Neural progenitor cell (in vitro differentiated cells): ENCODE measurements at regions not wholly inside any gene's neighbourhood (a gene's known extent, or its start where the extent isn't known, plus 50 kb on each side); places are given as distances from the start of the nearest gene placed in this dataset.

Experiments used
- DNase-seq: peaks from one replicate; pipeline ENCODE4 v3.0.0-alpha.2; 2016; ENCODE audit warnings: low spot score
- H2AFZ ChIP-seq: fragments of 200-600 bp; sonication (generic); replicated peaks from 2 replicates; pipeline ENCODE4 v1.6.1; 2016; ENCODE audit warnings: antibody characterized with exemption
- H3F3A ChIP-seq: fragments of 200-600 bp; sonication (generic); 2 replicates; pipeline ENCODE4 v1.6.1; 2016; ENCODE audit warnings: antibody characterized with exemption, low read depth
- H3K27ac ChIP-seq: fragments of 200-600 bp; sonication (generic); 2 replicates; pipeline ENCODE4 v1.5.1; 2016; ENCODE audit warnings: mild to moderate bottlenecking
- H3K27me3 ChIP-seq: fragments of 200-600 bp; sonication (generic); 2 replicates; pipeline ENCODE4 v1.6.1; 2016; ENCODE audit warnings: mild to moderate bottlenecking, moderate library complexity
- H3K36me3 ChIP-seq: fragments of 200-600 bp; sonication (generic); 2 replicates; pipeline ENCODE4 v1.5.1; 2016
- H3K4me1 ChIP-seq: fragments of 200-600 bp; sonication (generic); 2 replicates; pipeline ENCODE4 v1.6.1; 2016; ENCODE audit warnings: mixed run types
- H3K4me2 ChIP-seq: fragments of 200-600 bp; sonication (generic); 2 replicates; pipeline ENCODE4 v1.6.1; 2016
- H3K4me3 ChIP-seq: fragments of 200-600 bp; sonication (generic); 2 replicates; pipeline ENCODE4 v1.5.1; 2016
- H3K79me2 ChIP-seq: fragments of 200-600 bp; sonication (generic); 2 replicates; pipeline ENCODE4 v1.6.1; 2016; ENCODE audit warnings: low read depth
- H3K9ac ChIP-seq: fragments of 200-600 bp; sonication (generic); 2 replicates; pipeline ENCODE4 v1.6.1; 2016
- H3K9me3 ChIP-seq: fragments of 200-600 bp; sonication (generic); 2 replicates; pipeline ENCODE4 v1.5.1; 2016; ENCODE audit warnings: low read depth
- H4K20me1 ChIP-seq: fragments of 200-600 bp; sonication (generic); 2 replicates; pipeline ENCODE4 v1.6.1; 2016; ENCODE audit warnings: low read depth
- H3K27ac Mint-ChIP-seq: 3 replicates; pipeline ENCODE4 v1.8.0; 2021; ENCODE audit warnings: mixed read lengths
- H3K27me3 Mint-ChIP-seq: 2 replicates; pipeline ENCODE4 v1.8.0; 2022; ENCODE audit warnings: low read depth, mild to moderate bottlenecking, inconsistent platforms, moderate library complexity, mixed read lengths; ENCODE audit not compliant: insufficient read depth
- H3K36me3 Mint-ChIP-seq: 3 replicates; pipeline ENCODE4 v1.8.0; 2021; ENCODE audit warnings: mixed read lengths
- H3K4me1 Mint-ChIP-seq: 3 replicates; pipeline ENCODE4 v1.8.0; 2021; ENCODE audit warnings: mixed read lengths
- H3K4me3 Mint-ChIP-seq: 3 replicates; pipeline ENCODE4 v1.8.0; 2021; ENCODE audit warnings: mild to moderate bottlenecking, moderate library complexity, mixed read lengths
- H3K9me3 Mint-ChIP-seq: 3 replicates; pipeline ENCODE4 v1.8.0; 2020; ENCODE audit warnings: mixed read lengths
- CTCF ChIP-seq: fragments of 200-600 bp; sonication (generic); IDR thresholded peaks from 2 replicates; pipeline ENCODE4 v1.5.1; 2017; ENCODE audit warnings: antibody characterized with exemption, mild to moderate bottlenecking
- EZH2 ChIP-seq: fragments of 200-600 bp; sonication (generic); IDR thresholded peaks from 2 replicates; pipeline ENCODE4 v1.6.1; 2017; ENCODE audit warnings: antibody characterized with exemption, mild to moderate bottlenecking, moderate library complexity
- EZH2phosphoT487 ChIP-seq: fragments of 200-600 bp; sonication (generic); IDR thresholded peaks from 2 replicates; pipeline ENCODE4 v1.6.1; 2017; ENCODE audit warnings: antibody characterized with exemption

DNA sequence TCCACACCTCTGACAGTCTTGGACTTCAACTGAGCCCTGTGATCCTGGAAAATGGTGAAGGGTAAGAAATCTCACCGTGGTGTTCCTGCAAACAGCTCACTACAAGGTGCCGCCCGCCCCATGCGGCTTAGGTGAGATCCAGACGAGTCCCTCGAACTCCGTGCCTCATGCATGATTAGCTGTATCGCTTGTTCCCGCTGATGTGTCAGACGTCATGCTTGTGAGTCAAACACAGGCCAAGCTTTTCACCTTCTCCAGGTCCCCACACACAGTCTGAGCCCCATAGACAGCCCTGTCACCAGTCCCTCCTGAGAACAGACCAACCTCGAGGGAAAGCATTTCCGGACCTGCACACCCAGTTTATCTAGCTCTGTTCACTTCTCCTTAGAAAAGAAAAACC is 740.5 kb downstream of the GALR1 start:
- H3K36me3 ChIP-seq: no peaks in the 10 kb centered on the region
- no peak overlapping the region for H3K4me2 ChIP-seq
- no peaks in the 10 kb centered on the region for H3K27me3 ChIP-seq
- no peaks in the 10 kb centered on the region for H3K9me3 ChIP-seq
- H4K20me1 ChIP-seq: no peaks in the 10 kb centered on the region
- Mint-ChIP-seq H3K27ac (no peak overlapping the region), H3K36me3 (no peaks in the 10 kb centered on the region), H3K4me3 (no peak overlapping the region), H3K27me3 (peaks cover 3% of the 10 kb centered on the region), H3K4me1 (no peaks in the 10 kb centered on the region), H3K9me3 (peaks cover 6% of the 10 kb centered on the region)
- no peak overlapping the region for H3K27ac ChIP-seq
- no peak overlapping the region for H3K4me3 ChIP-seq
- no peaks in the 10 kb centered on the region for H3K79me2 ChIP-seq
- no peaks in the 10 kb centered on the region for H3K4me1 ChIP-seq
- DNase-seq: no peak
- H2AFZ ChIP-seq: no peak overlapping the region
- H3K9ac ChIP-seq: no peak overlapping the region
- TF ChIP-seq EZH2 (no peak), EZH2phosphoT487 (no peak), CTCF (no peak)
- H3F3A ChIP-seq: no peaks in the 10 kb centered on the region

DNA sequence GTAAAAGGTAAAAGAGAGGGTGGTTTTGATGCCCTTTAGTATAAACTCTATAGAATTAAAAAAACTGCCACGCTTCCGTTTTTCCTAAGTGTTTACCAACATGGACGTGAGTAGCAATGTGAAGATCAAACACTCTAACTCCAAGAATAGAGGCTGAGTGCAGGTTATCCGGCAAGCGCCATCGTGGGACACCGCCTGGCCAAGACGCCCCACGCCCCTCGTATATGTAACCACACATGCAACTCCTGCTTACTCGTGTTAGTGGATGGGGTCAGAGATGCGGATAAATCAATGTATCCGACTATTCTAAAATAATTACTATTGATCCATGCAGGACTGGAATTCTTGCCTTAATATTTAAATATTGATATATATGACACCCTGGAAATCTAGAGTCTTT is 741.3 kb downstream of the GALR1 start:
- Histone ChIP-seq H3K36me3 (no peaks in the 10 kb centered on the region), H3K4me1 (no peaks in the 10 kb centered on the region), H3F3A (no peaks in the 10 kb centered on the region), H3K9me3 (no peaks in the 10 kb centered on the region), H3K27ac (no peak overlapping the region), H3K27me3 (no peaks in the 10 kb centered on the region), H3K4me3 (no peak overlapping the region), H2AFZ (no peak overlapping the region), H3K79me2 (no peaks in the 10 kb centered on the region), H3K9ac (no peak overlapping the region), H3K4me2 (no peak overlapping the region), H4K20me1 (no peaks in the 10 kb centered on the region)
- Mint-ChIP-seq H3K36me3 (no peaks in the 10 kb centered on the region), H3K27me3 (peaks cover 8% of the 10 kb centered on the region), H3K4me3 (no peak overlapping the region), H3K4me1 (no peaks in the 10 kb centered on the region), H3K27ac (no peak overlapping the region), H3K9me3 (peaks cover 6% of the 10 kb centered on the region)
- TF ChIP-seq EZH2 (no peak), CTCF (no peak), EZH2phosphoT487 (no peak)
- no peak for DNase-seq

DNA sequence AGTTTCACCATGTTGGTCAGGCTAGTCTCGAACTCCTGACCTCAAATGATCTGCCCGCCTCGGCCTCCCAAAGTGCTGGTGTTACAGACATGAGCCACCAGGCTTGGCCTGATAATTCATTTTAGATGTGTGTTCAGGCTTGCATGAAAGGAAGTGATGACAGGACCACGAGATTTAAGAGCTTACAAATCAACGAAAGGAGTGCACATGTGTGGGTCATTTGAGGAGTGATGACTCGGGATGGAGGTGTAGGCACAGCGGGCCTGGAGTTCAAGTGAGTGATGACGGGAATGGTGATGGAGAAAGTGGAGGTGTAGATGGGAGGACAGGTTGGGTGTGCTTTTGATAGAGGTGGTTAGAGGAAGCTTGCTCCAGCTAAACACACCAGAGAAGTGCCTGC is 742.4 kb downstream of the GALR1 start:
- no peaks in the 10 kb centered on the region for H3K9me3 ChIP-seq
- H3K4me3 ChIP-seq: no peak overlapping the region
- H4K20me1 ChIP-seq: no peaks in the 10 kb centered on the region
- H3K9ac ChIP-seq: no peak overlapping the region
- Mint-ChIP-seq H3K4me1 (no peaks in the 10 kb centered on the region), H3K4me3 (no peak overlapping the region), H3K27me3 (peaks cover 8% of the 10 kb centered on the region), H3K27ac (no peak overlapping the region), H3K36me3 (no peaks in the 10 kb centered on the region), H3K9me3 (peaks cover 6% of the 10 kb centered on the region)
- no peaks in the 10 kb centered on the region for H3K4me1 ChIP-seq
- no peak for DNase-seq
- H2AFZ ChIP-seq: no peak overlapping the region
- TF ChIP-seq CTCF: no peak
- no peak for TF ChIP-seq EZH2phosphoT487
- TF ChIP-seq EZH2: no peak
- H3K27me3 ChIP-seq: no peaks in the 10 kb centered on the region
- H3K36me3 ChIP-seq: no peaks in the 10 kb centered on the region
- H3K79me2 ChIP-seq: no peaks in the 10 kb centered on the region
- H3K27ac ChIP-seq: no peak overlapping the region
- no peaks in the 10 kb centered on the region for H3F3A ChIP-seq
- H3K4me2 ChIP-seq: no peak overlapping the region
